Activated T-helper 2 cell treated with anti-CD3 and anti-CD28 coated beads, Interferon-gamma antibody, Interleukin-2, Interleukin-4, amounts not matched to agents 10 μg/mL and 5 μg/mL and 100 μg/mL, durations not matched to agents 14 hours and 24 hours and 36 hours (primary cell): ENCODE measurements at regions not wholly inside any gene's neighbourhood (a gene's known extent, or its start where the extent isn't known, plus 50 kb on each side); places are given as distances from the start of the nearest gene placed in this dataset.
"Not testable (repeated sequence)": the region's sequence is repeated elsewhere in the genome, so short reads cannot be mapped to it uniquely, and the experiment has no call there.

Experiments
- DNase-seq: peaks from one replicate; pipeline ENCODE4 v3.0.0; 2021; ENCODE audit warnings: low spot score
- H3K27ac Mint-ChIP-seq: one replicate; pipeline ENCODE4 v1.8.0; 2021; ENCODE audit warnings: mixed read lengths
- H3K27me3 Mint-ChIP-seq: one replicate; pipeline ENCODE4 v1.8.0; 2021; ENCODE audit warnings: low read depth, mixed read lengths
- H3K36me3 Mint-ChIP-seq: one replicate; pipeline ENCODE4 v1.8.0; 2021; ENCODE audit warnings: low read depth, mixed read lengths
- H3K4me1 Mint-ChIP-seq: one replicate; pipeline ENCODE4 v1.8.0; 2021; ENCODE audit warnings: low read depth, mixed read lengths
- H3K4me3 Mint-ChIP-seq: one replicate; pipeline ENCODE4 v1.8.0; 2021; ENCODE audit warnings: low read depth, mild to moderate bottlenecking, moderate library complexity, mixed read lengths
- H3K9me3 Mint-ChIP-seq: one replicate; pipeline ENCODE4 v1.8.0; 2021; ENCODE audit warnings: mixed read lengths
- intact Hi-C: fragments of 100-400 bp; cut with micrococcal nuclease; formaldehyde crosslinking; loops from one replicate; pipeline ENCODE4 v1.15.1; 2023

- DNase-seq, result no peak
- Mint-ChIP-seq H3K4me1 (no peaks in the 10 kb centered on the region), H3K27me3 (no peaks in the 10 kb centered on the region), H3K4me3 (no peak overlapping the region), H3K27ac (no peak overlapping the region), H3K36me3 (no peaks in the 10 kb centered on the region), H3K9me3 (no peaks in the 10 kb centered on the region)
- intact Hi-C loops, result loop anchor here (5.0 kb wide), 1 partner anchor 151 kb away; no protein-coding TSS in a partner anchor
These were observed 466.3 kb downstream of the AACS start for GRCh38 chr12:125531574-125531973.

- no peaks in the 10 kb centered on the region for H3K9me3 Mint-ChIP-seq
- no peak for DNase-seq
- no peaks in the 10 kb centered on the region for H3K4me1 Mint-ChIP-seq
- intact Hi-C loops, result loop anchor here (5.0 kb wide), 1 partner anchor 149 kb away; no protein-coding TSS in a partner anchor
- no peaks in the 10 kb centered on the region for H3K36me3 Mint-ChIP-seq
- H3K4me3 Mint-ChIP-seq, result no peak overlapping the region
- no peaks in the 10 kb centered on the region for H3K27me3 Mint-ChIP-seq
- H3K27ac Mint-ChIP-seq, result no peak overlapping the region
These were observed 468.3 kb downstream of the AACS start for GRCh38 chr12:125533434-125534029.

- Mint-ChIP-seq H3K4me3 (no peak overlapping the region), H3K4me1 (no peaks in the 10 kb centered on the region), H3K27ac (no peak overlapping the region), H3K9me3 (no peaks in the 10 kb centered on the region), H3K36me3 (no peaks in the 10 kb centered on the region), H3K27me3 (no peaks in the 10 kb centered on the region)
- DNase-seq, result no peak
- intact Hi-C loops, result no loop called here
These were observed 473.4 kb downstream of the AACS start for GRCh38 chr12:125538401-125539199.

- no peaks in the 10 kb centered on the region for H3K27me3 Mint-ChIP-seq
- H3K27ac Mint-ChIP-seq, result no peak overlapping the region
- H3K9me3 Mint-ChIP-seq, result no peaks in the 10 kb centered on the region
- intact Hi-C loops, result no loop called here
- no peak overlapping the region for H3K4me3 Mint-ChIP-seq
- no peaks in the 10 kb centered on the region for H3K4me1 Mint-ChIP-seq
- H3K36me3 Mint-ChIP-seq, result no peaks in the 10 kb centered on the region
- DNase-seq, result no peak
These were observed 475.5 kb downstream of the AACS start for GRCh38 chr12:125540580-125541204.

- DNase-seq, result no peak
- no peak overlapping the region for H3K27ac Mint-ChIP-seq
- no peak overlapping the region for H3K4me3 Mint-ChIP-seq
- H3K9me3 Mint-ChIP-seq, result no peaks in the 10 kb centered on the region
- intact Hi-C loops, result no loop called here
- H3K4me1 Mint-ChIP-seq, result no peaks in the 10 kb centered on the region
- no peaks in the 10 kb centered on the region for H3K27me3 Mint-ChIP-seq
- no peaks in the 10 kb centered on the region for H3K36me3 Mint-ChIP-seq
These were observed 479.7 kb downstream of the AACS start for GRCh38 chr12:125544960-125545359.

- no peaks in the 10 kb centered on the region for H3K27me3 Mint-ChIP-seq
These were observed 483.9 kb downstream of the AACS start for GRCh38 chr12:125549171-125549570.

GRCh38 chr12:125549836-125550235, 484.6 kb downstream of the AACS start:
- H3K4me1 Mint-ChIP-seq, result no peaks in the 10 kb centered on the region
- no peaks in the 10 kb centered on the region for H3K27me3 Mint-ChIP-seq
- H3K4me3 Mint-ChIP-seq, result no peak overlapping the region
- H3K36me3 Mint-ChIP-seq, result no peaks in the 10 kb centered on the region
- intact Hi-C loops, result no loop called here
- no peak for DNase-seq
- H3K27ac Mint-ChIP-seq, result no peak overlapping the region
- no peaks in the 10 kb centered on the region for H3K9me3 Mint-ChIP-seq

More at GRCh38 chr12:125549171-125549570, 483.9 kb downstream of the AACS start:
- DNase-seq, result no peak
- intact Hi-C loops, result no loop called here
- H3K27ac Mint-ChIP-seq, result no peak overlapping the region
- no peaks in the 10 kb centered on the region for H3K9me3 Mint-ChIP-seq
- no peak overlapping the region for H3K4me3 Mint-ChIP-seq
- no peaks in the 10 kb centered on the region for H3K4me1 Mint-ChIP-seq
- no peaks in the 10 kb centered on the region for H3K36me3 Mint-ChIP-seq

GRCh38 chr12:125552295-125552694, 487.1 kb downstream of the AACS start:
- intact Hi-C loops, result no loop called here
- Mint-ChIP-seq H3K27me3 (no peaks in the 10 kb centered on the region), H3K4me3 (no peak overlapping the region), H3K9me3 (no peaks in the 10 kb centered on the region), H3K4me1 (no peaks in the 10 kb centered on the region), H3K27ac (no peak overlapping the region), H3K36me3 (no peaks in the 10 kb centered on the region)
- DNase-seq, result no peak

- DNase-seq, H3K9me3 Mint-ChIP-seq, H3K4me3 Mint-ChIP-seq, H3K27me3 Mint-ChIP-seq, intact Hi-C loops, H3K4me1 Mint-ChIP-seq, H3K27ac Mint-ChIP-seq, H3K36me3 Mint-ChIP-seq: not testable (repeated sequence)
These were observed 495.8 kb downstream of the AACS start for GRCh38 chr12:125561008-125561407.

- intact Hi-C loops, result no loop called here
- Mint-ChIP-seq H3K4me3 (no peak overlapping the region), H3K27me3 (no peaks in the 10 kb centered on the region), H3K36me3 (no peaks in the 10 kb centered on the region), H3K4me1 (no peaks in the 10 kb centered on the region), H3K27ac (no peak overlapping the region), H3K9me3 (no peaks in the 10 kb centered on the region)
- no peak for DNase-seq
These were observed 499.5 kb downstream of the AACS start for GRCh38 chr12:125564753-125565152.

- intact Hi-C loops, result no loop called here
- Mint-ChIP-seq H3K4me1 (no peaks in the 10 kb centered on the region), H3K4me3 (no peak overlapping the region), H3K9me3 (no peaks in the 10 kb centered on the region), H3K27ac (no peak overlapping the region), H3K27me3 (no peaks in the 10 kb centered on the region), H3K36me3 (no peaks in the 10 kb centered on the region)
- no peak for DNase-seq
These were observed 502.3 kb downstream of the AACS start for GRCh38 chr12:125567581-125567980.

GRCh38 chr12:125568306-125568705, 503.1 kb downstream of the AACS start:
- Mint-ChIP-seq H3K27me3 (no peaks in the 10 kb centered on the region), H3K9me3 (no peaks in the 10 kb centered on the region), H3K4me1 (no peaks in the 10 kb centered on the region), H3K27ac (no peak overlapping the region), H3K36me3 (no peaks in the 10 kb centered on the region), H3K4me3 (no peak overlapping the region)
- intact Hi-C loops, result no loop called here
- no peak for DNase-seq

- Mint-ChIP-seq H3K27me3 (no peaks in the 10 kb centered on the region), H3K4me3 (no peak overlapping the region), H3K36me3 (no peaks in the 10 kb centered on the region), H3K9me3 (peaks cover 4% of the 10 kb centered on the region), H3K4me1 (no peaks in the 10 kb centered on the region), H3K27ac (no peak overlapping the region)
- intact Hi-C loops, result no loop called here
- DNase-seq, result no peak
These were observed 508.0 kb downstream of the AACS start for GRCh38 chr12:125573271-125573670.
